Parathyroid adenoma (tissue), 2 donors: ENCODE measurements at regions not wholly inside any gene's neighbourhood (a gene's known extent, or its start where the extent isn't known, plus 50 kb on each side); places are given as distances from the start of the nearest gene placed in this dataset.

Experiments
- H2AFZ ChIP-seq: fragments of 300-600 bp; sonication (generic); one replicate; pipeline ENCODE4 v1.7.0; 2017; ENCODE audit warnings: antibody characterized with exemption, mild to moderate bottlenecking
- H3K27ac ChIP-seq: fragments of 300-600 bp; sonication (generic); one replicate; pipeline ENCODE4 v1.7.0; 2017
- H3K27me3 ChIP-seq: fragments of 300-600 bp; sonication (generic); one replicate; pipeline ENCODE4 v1.7.0; 2017; ENCODE audit warnings: low read length; ENCODE audit not compliant: control insufficient read depth, insufficient read depth
- H3K36me3 ChIP-seq: fragments of 300-600 bp; sonication (generic); one replicate; pipeline ENCODE4 v1.7.0; 2017; ENCODE audit warnings: low read length; ENCODE audit not compliant: control insufficient read depth, insufficient read depth
- H3K4me1 ChIP-seq: fragments of 300-600 bp; sonication (generic); one replicate; pipeline ENCODE4 v1.7.0; 2017; ENCODE audit warnings: control low read depth
- H3K4me2 ChIP-seq: fragments of 300-600 bp; sonication (generic); one replicate; pipeline ENCODE4 v1.7.0; 2017; ENCODE audit warnings: low read length
- H3K4me3 ChIP-seq: fragments of 300-600 bp; sonication (generic); one replicate; pipeline ENCODE4 v1.7.0; 2017; ENCODE audit warnings: low read depth, low read length
- H3K79me2 ChIP-seq: fragments of 300-600 bp; sonication (generic); one replicate; pipeline ENCODE4 v1.7.0; 2017; ENCODE audit warnings: control low read depth
- H3K9ac ChIP-seq: fragments of 300-600 bp; sonication (generic); one replicate; pipeline ENCODE4 v1.7.0; 2017; ENCODE audit warnings: mild to moderate bottlenecking
- H3K9me3 ChIP-seq: fragments of 300-600 bp; sonication (generic); one replicate; pipeline ENCODE4 v1.7.0; 2017; ENCODE audit warnings: low read length; ENCODE audit not compliant: control insufficient read depth
- CTCF ChIP-seq: fragments of 300-600 bp; sonication (generic); IDR thresholded peaks from one replicate; pipeline ENCODE4 v1.7.0; 2017; ENCODE audit warnings: antibody characterized with exemption, mild to moderate bottlenecking
- donor health status: primary hyperparathyroidism.

- Histone ChIP-seq H3K4me2 (no peak overlapping the region), H3K4me3 (no peak overlapping the region), H3K9me3 (no peaks in the 10 kb centered on the region), H3K4me1 (no peaks in the 10 kb centered on the region), H3K36me3 (no peaks in the 10 kb centered on the region), H3K79me2 (no peaks in the 10 kb centered on the region), H3K27me3 (no peaks in the 10 kb centered on the region), H2AFZ (no peak overlapping the region), H3K27ac (no peak overlapping the region), H3K9ac (no peak overlapping the region)
- no peak for TF ChIP-seq CTCF
These were observed 174.5 kb downstream of the LINC00237 start for GRCh38 chr20:20931632-20932031.

GRCh38 chr20:20931024-20931423 lies 175.1 kb downstream of the LINC00237 start:
- H3K27me3 ChIP-seq: no peaks in the 10 kb centered on the region
- no peak overlapping the region for H3K4me2 ChIP-seq
- no peak overlapping the region for H3K27ac ChIP-seq
- H2AFZ ChIP-seq: no peak overlapping the region
- H3K9me3 ChIP-seq: no peaks in the 10 kb centered on the region
- TF ChIP-seq CTCF: no peak
- no peak overlapping the region for H3K9ac ChIP-seq
- no peaks in the 10 kb centered on the region for H3K36me3 ChIP-seq
- H3K79me2 ChIP-seq: no peaks in the 10 kb centered on the region
- H3K4me3 ChIP-seq: no peak overlapping the region
- no peaks in the 10 kb centered on the region for H3K4me1 ChIP-seq

- Histone ChIP-seq H3K79me2 (no peaks in the 10 kb centered on the region), H3K4me3 (no peak overlapping the region), H3K9ac (no peak overlapping the region), H3K4me1 (no peaks in the 10 kb centered on the region), H3K36me3 (no peaks in the 10 kb centered on the region), H3K4me2 (no peak overlapping the region), H3K9me3 (no peaks in the 10 kb centered on the region), H3K27ac (no peak overlapping the region), H3K27me3 (no peaks in the 10 kb centered on the region), H2AFZ (no peak overlapping the region)
- no peak for TF ChIP-seq CTCF
These were observed 175.7 kb downstream of the LINC00237 start for GRCh38 chr20:20930500-20930899.

- Histone ChIP-seq H3K4me2 (no peak overlapping the region), H3K27me3 (no peaks in the 10 kb centered on the region), H3K4me3 (no peak overlapping the region), H3K4me1 (no peaks in the 10 kb centered on the region), H3K36me3 (no peaks in the 10 kb centered on the region), H3K79me2 (no peaks in the 10 kb centered on the region), H3K9me3 (no peaks in the 10 kb centered on the region), H3K9ac (no peak overlapping the region), H3K27ac (no peak overlapping the region), H2AFZ (no peak overlapping the region)
- no peak for TF ChIP-seq CTCF
These were observed 176.8 kb downstream of the LINC00237 start for GRCh38 chr20:20929341-20929740.

GRCh38 chr20:20926222-20926905 lies 179.8 kb downstream of the LINC00237 start:
- H3K27ac ChIP-seq: no peak overlapping the region
- no peak for TF ChIP-seq CTCF
- H3K9me3 ChIP-seq: no peaks in the 10 kb centered on the region
- H3K9ac ChIP-seq: no peak overlapping the region
- no peak overlapping the region for H3K4me3 ChIP-seq
- H3K79me2 ChIP-seq: no peaks in the 10 kb centered on the region
- no peak overlapping the region for H3K4me2 ChIP-seq
- H2AFZ ChIP-seq: no peak overlapping the region
- no peaks in the 10 kb centered on the region for H3K36me3 ChIP-seq
- no peaks in the 10 kb centered on the region for H3K4me1 ChIP-seq
- no peaks in the 10 kb centered on the region for H3K27me3 ChIP-seq
